Loucy (cell line): ENCODE measurements at regions not wholly inside any gene's neighbourhood (a gene's known extent, or its start where the extent isn't known, plus 50 kb on each side); places are given as distances from the start of the nearest gene placed in this dataset.

Experiments used
- H2AFZ ChIP-seq: fragments of 200-600 bp; sonication (generic); 2 replicates; pipeline ENCODE4 v1.6.0; 2016; ENCODE audit warnings: antibody characterized with exemption, mild to moderate bottlenecking, low read length, moderate library complexity
- H3F3A ChIP-seq: fragments of 200-600 bp; 2 replicates; pipeline ENCODE4 v1.6.0; 2016; ENCODE audit warnings: antibody characterized with exemption, low read depth, mild to moderate bottlenecking
- H3K27me3 ChIP-seq: fragments of 200-600 bp; sonication (generic); 2 replicates; pipeline ENCODE4 v1.6.1; 2014; ENCODE audit warnings: low read length, mild to moderate bottlenecking; ENCODE audit not compliant: insufficient read depth, poor library complexity, severe bottlenecking
- H3K36me3 ChIP-seq: fragments of 200-600 bp; sonication (generic); 2 replicates; pipeline ENCODE4 v1.6.1; 2016; ENCODE audit warnings: low read length; ENCODE audit not compliant: insufficient read depth
- H3K4me1 ChIP-seq: fragments of 200-600 bp; sonication (generic); 2 replicates; pipeline ENCODE4 v1.5.1; 2014; ENCODE audit warnings: low read length, mild to moderate bottlenecking; ENCODE audit not compliant: insufficient read depth, poor library complexity, severe bottlenecking
- H3K4me2 ChIP-seq: fragments of 200-600 bp; sonication (generic); 2 replicates; pipeline ENCODE4 v1.6.0; 2014; ENCODE audit warnings: antibody characterized with exemption, low read length, low read depth, mild to moderate bottlenecking; ENCODE audit not compliant: poor library complexity, severe bottlenecking
- H3K4me3 ChIP-seq: fragments of 200-600 bp; sonication (generic); 2 replicates; pipeline ENCODE4 v1.5.1; 2014; ENCODE audit warnings: low read length, mild to moderate bottlenecking, mixed read lengths; ENCODE audit not compliant: poor library complexity, severe bottlenecking
- H3K79me2 ChIP-seq: fragments of 200-600 bp; sonication (generic); 2 replicates; pipeline ENCODE4 v1.6.1; 2014; ENCODE audit warnings: low read length; ENCODE audit not compliant: insufficient read depth
- H3K9ac ChIP-seq: fragments of 200-600 bp; sonication (generic); 2 replicates; pipeline ENCODE4 v1.6.0; 2014; ENCODE audit warnings: mild to moderate bottlenecking, low read depth, low read length, moderate library complexity; ENCODE audit not compliant: poor library complexity, severe bottlenecking
- H3K9me2 ChIP-seq: fragments of 200-600 bp; sonication (generic); replicated peaks from 2 replicates; pipeline ENCODE4 v1.6.1; 2016; ENCODE audit warnings: low read depth, low read length, mixed read lengths
- H3K9me3 ChIP-seq: fragments of 200-600 bp; sonication (generic); 2 replicates; pipeline ENCODE4 v1.6.1; 2014; ENCODE audit warnings: mild to moderate bottlenecking, antibody characterized with exemption, low read length, low read depth; ENCODE audit not compliant: insufficient read depth
- H4K20me1 ChIP-seq: fragments of 200-600 bp; sonication (generic); 2 replicates; pipeline ENCODE4 v1.6.0; 2014; ENCODE audit warnings: antibody characterized with exemption, low read length, mild to moderate bottlenecking; ENCODE audit not compliant: insufficient read depth, poor library complexity, severe bottlenecking
- EZH2phosphoT487 ChIP-seq: fragments of 200-600 bp; IDR thresholded peaks from 2 replicates; pipeline ENCODE4 v1.6.1; 2018; ENCODE audit warnings: antibody characterized with exemption, mild to moderate bottlenecking, moderate library complexity, borderline replicate concordance
- TF ChIP-seq, protein P1 (sequence below): fragments of 200-600 bp; sonication (generic); conservative IDR thresholded peaks from 2 replicates; pipeline ENCODE4 v1.5.1; 2014; ENCODE audit warnings: mild to moderate bottlenecking, antibody characterized with exemption, low read length

DNA sequence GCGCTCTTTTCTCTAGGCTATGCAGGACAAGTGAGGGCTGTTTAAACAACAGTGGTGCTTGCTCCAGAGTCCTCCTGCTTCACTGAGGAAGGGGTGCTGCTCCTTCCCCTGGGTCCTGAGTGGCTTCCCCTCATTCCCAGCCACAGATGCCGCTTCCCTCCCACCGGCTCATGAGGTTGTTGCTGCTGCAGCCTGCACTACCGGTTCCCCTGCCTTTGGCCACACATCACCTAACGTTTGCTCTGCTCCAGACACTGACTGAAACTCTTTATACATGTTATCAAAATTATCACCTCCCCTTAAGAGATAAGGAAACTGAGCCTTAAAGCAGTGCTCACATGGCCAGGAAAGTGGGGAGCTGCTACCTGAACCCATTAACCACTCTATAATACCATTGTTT, 130.8 kb upstream of the LGALSL start:
- TF ChIP-seq, protein P1, sequence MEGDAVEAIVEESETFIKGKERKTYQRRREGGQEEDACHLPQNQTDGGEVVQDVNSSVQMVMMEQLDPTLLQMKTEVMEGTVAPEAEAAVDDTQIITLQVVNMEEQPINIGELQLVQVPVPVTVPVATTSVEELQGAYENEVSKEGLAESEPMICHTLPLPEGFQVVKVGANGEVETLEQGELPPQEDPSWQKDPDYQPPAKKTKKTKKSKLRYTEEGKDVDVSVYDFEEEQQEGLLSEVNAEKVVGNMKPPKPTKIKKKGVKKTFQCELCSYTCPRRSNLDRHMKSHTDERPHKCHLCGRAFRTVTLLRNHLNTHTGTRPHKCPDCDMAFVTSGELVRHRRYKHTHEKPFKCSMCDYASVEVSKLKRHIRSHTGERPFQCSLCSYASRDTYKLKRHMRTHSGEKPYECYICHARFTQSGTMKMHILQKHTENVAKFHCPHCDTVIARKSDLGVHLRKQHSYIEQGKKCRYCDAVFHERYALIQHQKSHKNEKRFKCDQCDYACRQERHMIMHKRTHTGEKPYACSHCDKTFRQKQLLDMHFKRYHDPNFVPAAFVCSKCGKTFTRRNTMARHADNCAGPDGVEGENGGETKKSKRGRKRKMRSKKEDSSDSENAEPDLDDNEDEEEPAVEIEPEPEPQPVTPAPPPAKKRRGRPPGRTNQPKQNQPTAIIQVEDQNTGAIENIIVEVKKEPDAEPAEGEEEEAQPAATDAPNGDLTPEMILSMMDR = no peak
- TF ChIP-seq EZH2phosphoT487 = no peak
- H3K4me3 ChIP-seq = no peak overlapping the region

GRCh38 chr2:64324746-64325410, 129.1 kb upstream of the LGALSL start:
- Histone ChIP-seq H3K9ac (no peak overlapping the region), H3K27me3 (no peaks in the 10 kb centered on the region), H3F3A (no peaks in the 10 kb centered on the region), H3K9me2 (no peaks in the 10 kb centered on the region), H3K4me1 (no peaks in the 10 kb centered on the region), H3K9me3 (no peaks in the 10 kb centered on the region), H3K4me2 (no peak overlapping the region), H4K20me1 (no peaks in the 10 kb centered on the region), H2AFZ (no peak overlapping the region), H3K79me2 (no peaks in the 10 kb centered on the region), H3K36me3 (no peaks in the 10 kb centered on the region), H3K4me3 (no peak overlapping the region)
- TF ChIP-seq, protein P1 = no peak
- TF ChIP-seq EZH2phosphoT487 = no peak

More for the DNA sequence above, 130.8 kb upstream of the LGALSL start:
- no peaks in the 10 kb centered on the region for H3K79me2 ChIP-seq
- no peaks in the 10 kb centered on the region for H3K36me3 ChIP-seq
- no peaks in the 10 kb centered on the region for H3F3A ChIP-seq
- no peaks in the 10 kb centered on the region for H4K20me1 ChIP-seq
- no peaks in the 10 kb centered on the region for H3K9me3 ChIP-seq
- no peaks in the 10 kb centered on the region for H3K4me1 ChIP-seq
- H3K9ac ChIP-seq = no peak overlapping the region
- no peak overlapping the region for H2AFZ ChIP-seq
- H3K27me3 ChIP-seq = no peaks in the 10 kb centered on the region
- H3K9me2 ChIP-seq = no peaks in the 10 kb centered on the region
- H3K4me2 ChIP-seq = no peak overlapping the region

- Histone ChIP-seq H2AFZ (no peak overlapping the region), H3K4me2 (no peak overlapping the region), H3K79me2 (no peaks in the 10 kb centered on the region), H3K9ac (no peak overlapping the region), H4K20me1 (no peaks in the 10 kb centered on the region), H3K36me3 (no peaks in the 10 kb centered on the region), H3K4me1 (no peaks in the 10 kb centered on the region), H3K9me2 (no peaks in the 10 kb centered on the region), H3K9me3 (no peaks in the 10 kb centered on the region), H3K4me3 (no peak overlapping the region), H3K27me3 (no peaks in the 10 kb centered on the region), H3F3A (no peaks in the 10 kb centered on the region)
- no peak for TF ChIP-seq EZH2phosphoT487
- TF ChIP-seq, protein P1 = no peak
Measured at GRCh38 chr2:64325477-64325851, 128.5 kb upstream of the LGALSL start.
